22Rv1 (cell line): ENCODE measurements at regions not wholly inside any gene's neighbourhood (a gene's known extent, or its start where the extent isn't known, plus 50 kb on each side); places are given as distances from the start of the nearest gene placed in this dataset.
A peak's percentile ranks its signal among the peaks of the same experiment; 100 is the strongest.

Experiments used
- H3K27ac ChIP-seq: fragments of 450-650 bp; 2 replicates; pipeline ENCODE4 v1.5.1; 2017
- ZFX ChIP-seq: fragments of 450-650 bp; IDR thresholded peaks from 2 replicates; pipeline ENCODE4 v1.6.1; 2017; ENCODE audit warnings: antibody characterized with exemption, borderline replicate concordance
- TF ChIP-seq, protein P1 (sequence below): fragments of 450-650 bp; IDR thresholded peaks from 2 replicates; pipeline ENCODE4 v1.5.1; 2017; ENCODE audit warnings: mild to moderate bottlenecking

DNA sequence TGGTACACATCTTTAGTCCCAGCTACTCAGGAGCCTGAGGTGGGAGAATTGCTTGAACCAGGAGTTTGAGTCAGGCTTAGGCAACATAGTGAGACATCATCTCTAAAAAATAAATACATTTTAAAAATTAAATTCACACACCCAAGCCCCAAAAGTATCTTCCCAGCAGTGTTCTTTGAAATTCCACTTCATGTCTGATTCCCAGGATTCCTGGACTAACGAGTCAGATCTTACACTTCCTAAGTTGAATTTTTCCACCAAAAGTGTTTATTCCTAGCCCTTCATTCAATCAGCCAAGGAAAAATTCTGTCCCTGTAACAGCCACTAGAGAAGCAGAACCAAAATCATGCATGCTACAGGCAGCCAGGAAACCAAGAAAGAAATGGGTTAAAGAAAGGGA is 970.9 kb downstream of the EFNA5 start:
- H3K27ac ChIP-seq: no peak overlapping the region
- no peak for TF ChIP-seq ZFX
- TF ChIP-seq, protein P1, sequence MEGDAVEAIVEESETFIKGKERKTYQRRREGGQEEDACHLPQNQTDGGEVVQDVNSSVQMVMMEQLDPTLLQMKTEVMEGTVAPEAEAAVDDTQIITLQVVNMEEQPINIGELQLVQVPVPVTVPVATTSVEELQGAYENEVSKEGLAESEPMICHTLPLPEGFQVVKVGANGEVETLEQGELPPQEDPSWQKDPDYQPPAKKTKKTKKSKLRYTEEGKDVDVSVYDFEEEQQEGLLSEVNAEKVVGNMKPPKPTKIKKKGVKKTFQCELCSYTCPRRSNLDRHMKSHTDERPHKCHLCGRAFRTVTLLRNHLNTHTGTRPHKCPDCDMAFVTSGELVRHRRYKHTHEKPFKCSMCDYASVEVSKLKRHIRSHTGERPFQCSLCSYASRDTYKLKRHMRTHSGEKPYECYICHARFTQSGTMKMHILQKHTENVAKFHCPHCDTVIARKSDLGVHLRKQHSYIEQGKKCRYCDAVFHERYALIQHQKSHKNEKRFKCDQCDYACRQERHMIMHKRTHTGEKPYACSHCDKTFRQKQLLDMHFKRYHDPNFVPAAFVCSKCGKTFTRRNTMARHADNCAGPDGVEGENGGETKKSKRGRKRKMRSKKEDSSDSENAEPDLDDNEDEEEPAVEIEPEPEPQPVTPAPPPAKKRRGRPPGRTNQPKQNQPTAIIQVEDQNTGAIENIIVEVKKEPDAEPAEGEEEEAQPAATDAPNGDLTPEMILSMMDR: no peak

DNA sequence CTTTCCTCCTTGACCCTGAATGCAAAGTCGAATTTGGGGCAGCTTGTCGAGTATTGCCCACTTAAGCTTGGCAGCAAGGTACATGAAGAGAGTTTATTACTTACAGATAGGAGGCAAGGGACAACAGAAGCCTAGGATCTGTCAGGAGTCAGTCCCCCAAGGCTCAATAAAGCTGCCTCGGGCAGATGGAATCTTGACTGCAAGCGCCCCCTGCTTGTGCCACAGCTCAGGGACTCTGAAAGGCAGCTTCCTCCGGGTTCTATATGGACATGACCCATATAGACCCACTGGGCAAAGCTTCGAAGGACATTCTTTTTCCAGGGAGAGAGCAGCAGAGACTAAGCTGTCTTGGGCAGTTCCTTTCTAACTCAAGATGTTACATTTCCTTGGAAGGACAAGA is 971.5 kb downstream of the EFNA5 start:
- no peak for TF ChIP-seq ZFX
- TF ChIP-seq, protein P1: peak; percentile 28; the same call in 1 of the 2 replicates
- H3K27ac ChIP-seq: no peak overlapping the region

- no peak overlapping the region for H3K27ac ChIP-seq
- TF ChIP-seq, protein P1: no peak
- no peak for TF ChIP-seq ZFX
Observed at GRCh38 chr5:106698169-106698568, 972.6 kb downstream of the EFNA5 start.

GRCh38 chr5:106691701-106692100 is 979.0 kb downstream of the EFNA5 start:
- no peak overlapping the region for H3K27ac ChIP-seq
- TF ChIP-seq, protein P1: no peak
- no peak for TF ChIP-seq ZFX

DNA sequence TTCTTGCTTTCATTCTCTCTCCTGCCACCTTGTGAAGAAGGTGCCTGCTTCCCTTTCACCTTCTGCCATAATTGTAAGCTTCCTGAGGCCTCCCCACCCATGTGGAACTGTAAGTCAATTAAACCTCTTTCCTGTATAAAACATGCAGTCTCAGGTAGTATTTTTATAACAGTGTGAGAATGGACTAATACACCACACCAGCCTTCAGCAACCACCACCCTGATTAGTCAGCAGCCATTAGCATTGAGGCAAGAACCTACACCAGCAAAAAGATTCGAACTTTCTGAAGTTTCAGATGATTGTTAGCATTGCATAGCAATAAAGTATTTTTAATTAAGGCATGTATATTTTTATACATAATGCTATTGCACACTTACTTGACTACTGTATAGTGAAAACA is 980.2 kb downstream of the EFNA5 start:
- TF ChIP-seq, protein P1: no peak
- no peak for TF ChIP-seq ZFX

DNA sequence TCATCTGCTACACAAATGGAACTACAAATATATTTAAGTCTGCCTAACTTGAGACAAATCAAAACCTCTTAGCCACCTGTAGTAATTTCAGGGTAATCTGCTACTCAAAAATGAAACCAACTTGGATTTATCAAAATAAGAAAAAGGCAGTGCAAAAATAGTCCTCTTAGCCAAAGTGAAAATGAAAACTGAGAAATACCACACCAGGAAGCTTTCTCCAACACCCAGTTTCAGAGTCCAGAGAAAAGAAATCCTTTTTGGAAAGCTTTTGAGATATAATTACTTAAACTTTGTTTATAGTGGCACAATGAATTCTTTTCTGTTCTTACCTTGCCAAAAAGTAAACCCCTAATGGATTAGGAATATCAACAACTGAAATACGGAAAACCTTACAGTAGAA is 990.4 kb downstream of the EFNA5 start:
- TF ChIP-seq ZFX: no peak
- TF ChIP-seq, protein P1: no peak
- no peak overlapping the region for H3K27ac ChIP-seq

More for the DNA sequence above, 980.2 kb downstream of the EFNA5 start:
- H3K27ac ChIP-seq: no peak overlapping the region

DNA sequence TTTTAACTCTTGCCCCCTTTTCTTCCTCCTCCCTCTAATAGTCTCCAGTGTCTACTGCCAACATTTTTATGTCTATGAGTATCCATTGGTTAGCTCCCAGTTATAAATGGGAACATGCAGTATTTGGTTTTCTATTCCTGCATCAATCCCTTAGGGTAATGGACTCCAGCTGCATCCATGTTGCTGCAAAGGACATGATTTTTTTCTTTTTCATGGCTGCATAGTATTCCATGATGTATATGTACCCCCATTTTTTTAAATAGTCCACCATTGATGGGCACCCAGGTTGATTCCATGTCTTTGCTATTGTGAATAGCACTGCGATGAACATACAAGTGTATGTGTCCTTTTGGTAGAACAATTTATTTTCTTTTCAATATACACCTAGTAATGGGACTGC is 993.7 kb downstream of the EFNA5 start:
- no peak overlapping the region for H3K27ac ChIP-seq
- TF ChIP-seq, protein P1: no peak
- no peak for TF ChIP-seq ZFX
